ENCODE measurements at regions not wholly inside any gene's neighbourhood (a gene's known extent, or its start where the extent isn't known, plus 50 kb on each side); places are given as distances from the start of the nearest gene placed in this dataset.

- no peaks in the 10 kb centered on the region for H3K9me3 ChIP-seq (ENCODE audit: insufficient read depth, low read depth, low read length)
- no peak overlapping the region for H3K18ac ChIP-seq (ENCODE audit: low read length)
- H3K23ac ChIP-seq (ENCODE audit: low read length), result no peak overlapping the region
- no peak overlapping the region for H3K9ac ChIP-seq (ENCODE audit: low read length)
- H3K79me2 ChIP-seq (ENCODE audit: control insufficient read depth, insufficient read depth, low read length, poor library complexity), result no peaks in the 10 kb centered on the region
- H4K12ac ChIP-seq (ENCODE audit: low read depth, low read length), result no peak overlapping the region
- H2BK12ac ChIP-seq (ENCODE audit: low read length), result no peak overlapping the region
- H3K27ac ChIP-seq (ENCODE audit: low read depth, low read length), result no peak overlapping the region
- WGBS (ENCODE audit: extremely low coverage, insufficient coverage, insufficient read length), result no CpG with 5 or more reads among the region's 4 CpGs
- H3K4me2 ChIP-seq (ENCODE audit: low read length), result no peak overlapping the region
- no peak overlapping the region for H2BK120ac ChIP-seq (ENCODE audit: insufficient read depth, low read length, poor library complexity)
- H2AK5ac ChIP-seq (ENCODE audit: low read length), result no peak overlapping the region
- H3K4ac ChIP-seq (ENCODE audit: low read depth, low read length), result no peak overlapping the region
- H3K4me1 ChIP-seq (ENCODE audit: control insufficient read depth in 1 of 2, insufficient read depth in 2 of 2, low read length in 2 of 2), result peaks cover 0 to 5% of the 10 kb centered on the region in 2 experiments
- no peaks in the 10 kb centered on the region for H3K27me3 ChIP-seq (ENCODE audit: insufficient read depth, low read length)
- no peak overlapping the region for H4K91ac ChIP-seq (ENCODE audit: low read depth, low read length)
- H3K14ac ChIP-seq (ENCODE audit: low read length), result no peak overlapping the region
- no peak overlapping the region for H3K4me3 ChIP-seq (ENCODE audit: low read depth, low read length)
- no peaks in the 10 kb centered on the region for H3K36me3 ChIP-seq (ENCODE audit: control insufficient read depth in 1 of 2, insufficient read depth in 2 of 2, low read length in 2 of 2)
- H2AFZ ChIP-seq (ENCODE audit: insufficient read depth, low read length, poor library complexity), result no peak overlapping the region
- H4K8ac ChIP-seq (ENCODE audit: low read depth, low read length), result no peak overlapping the region
- no peak overlapping the region for H2BK5ac ChIP-seq (ENCODE audit: low read depth, low read length, poor library complexity)
- DNase-seq, result no peak
- no peaks in the 10 kb centered on the region for H3K79me1 ChIP-seq (ENCODE audit: low read length)
Measured at GRCh38 chr14:55973285-55973800, 144.9 kb upstream of the PELI2 start.

- no peaks in the 10 kb centered on the region for H3K36me3 ChIP-seq (ENCODE audit: control insufficient read depth in 1 of 2, insufficient read depth in 2 of 2, low read length in 2 of 2)
- no peak overlapping the region for H3K4ac ChIP-seq (ENCODE audit: low read depth, low read length)
- no peak for DNase-seq
- H4K91ac ChIP-seq (ENCODE audit: low read depth, low read length), result no peak overlapping the region
- no peak overlapping the region for H2BK12ac ChIP-seq (ENCODE audit: low read length)
- no peak overlapping the region for H4K12ac ChIP-seq (ENCODE audit: low read depth, low read length)
- H4K8ac ChIP-seq (ENCODE audit: low read depth, low read length), result no peak overlapping the region
- H3K27ac ChIP-seq (ENCODE audit: low read depth, low read length), result no peak overlapping the region
- no peaks in the 10 kb centered on the region for H3K79me2 ChIP-seq (ENCODE audit: control insufficient read depth, insufficient read depth, low read length, poor library complexity)
- no peaks in the 10 kb centered on the region for H3K27me3 ChIP-seq (ENCODE audit: insufficient read depth, low read length)
- WGBS (ENCODE audit: extremely low coverage, insufficient coverage, insufficient read length), result no CpG with 5 or more reads among the region's 3 CpGs
- H3K4me1 ChIP-seq (ENCODE audit: control insufficient read depth in 1 of 2, insufficient read depth in 2 of 2, low read length in 2 of 2), result peaks cover 0 to 5% of the 10 kb centered on the region in 2 experiments
- H3K23ac ChIP-seq (ENCODE audit: low read length), result no peak overlapping the region
- H3K4me3 ChIP-seq (ENCODE audit: low read depth, low read length), result no peak overlapping the region
- no peak overlapping the region for H3K14ac ChIP-seq (ENCODE audit: low read length)
- H3K4me2 ChIP-seq (ENCODE audit: low read length), result no peak overlapping the region
- no peak overlapping the region for H2AFZ ChIP-seq (ENCODE audit: insufficient read depth, low read length, poor library complexity)
- H3K18ac ChIP-seq (ENCODE audit: low read length), result no peak overlapping the region
- no peak overlapping the region for H2BK120ac ChIP-seq (ENCODE audit: insufficient read depth, low read length, poor library complexity)
- no peaks in the 10 kb centered on the region for H3K79me1 ChIP-seq (ENCODE audit: low read length)
- no peaks in the 10 kb centered on the region for H3K9me3 ChIP-seq (ENCODE audit: insufficient read depth, low read depth, low read length)
- no peak overlapping the region for H3K9ac ChIP-seq (ENCODE audit: low read length)
- H2AK5ac ChIP-seq (ENCODE audit: low read length), result no peak overlapping the region
- H2BK5ac ChIP-seq (ENCODE audit: low read depth, low read length, poor library complexity), result no peak overlapping the region
Measured at GRCh38 chr14:55973911-55974630, 144.1 kb upstream of the PELI2 start.

GRCh38 chr14:55975281-55975910 is 142.8 kb upstream of the PELI2 start:
- Histone ChIP-seq H3K79me2 (ENCODE audit: control insufficient read depth, insufficient read depth, low read length, poor library complexity) (no peaks in the 10 kb centered on the region), H3K4me1 (ENCODE audit: control insufficient read depth in 1 of 2, insufficient read depth in 2 of 2, low read length in 2 of 2) (peaks cover 0 to 5% of the 10 kb centered on the region in 2 experiments), H3K4ac (ENCODE audit: low read depth, low read length) (no peak overlapping the region), H3K9ac (ENCODE audit: low read length) (no peak overlapping the region), H4K12ac (ENCODE audit: low read depth, low read length) (no peak overlapping the region), H2BK5ac (ENCODE audit: low read depth, low read length, poor library complexity) (no peak overlapping the region), H3K9me3 (ENCODE audit: insufficient read depth, low read depth, low read length) (no peaks in the 10 kb centered on the region), H3K79me1 (ENCODE audit: low read length) (no peaks in the 10 kb centered on the region), H2BK120ac (ENCODE audit: insufficient read depth, low read length, poor library complexity) (no peak overlapping the region), H3K27ac (ENCODE audit: low read depth, low read length) (no peak overlapping the region), H2AK5ac (ENCODE audit: low read length) (no peak overlapping the region), H3K18ac (ENCODE audit: low read length) (no peak overlapping the region), H2BK12ac (ENCODE audit: low read length) (no peak overlapping the region), H3K14ac (ENCODE audit: low read length) (no peak overlapping the region), H4K8ac (ENCODE audit: low read depth, low read length) (no peak overlapping the region), H3K4me2 (ENCODE audit: low read length) (no peak overlapping the region), H3K23ac (ENCODE audit: low read length) (no peak overlapping the region), H4K91ac (ENCODE audit: low read depth, low read length) (no peak overlapping the region), H3K27me3 (ENCODE audit: insufficient read depth, low read length) (no peaks in the 10 kb centered on the region), H3K36me3 (ENCODE audit: control insufficient read depth in 1 of 2, insufficient read depth in 2 of 2, low read length in 2 of 2) (no peaks in the 10 kb centered on the region), H2AFZ (ENCODE audit: insufficient read depth, low read length, poor library complexity) (no peak overlapping the region), H3K4me3 (ENCODE audit: low read depth, low read length) (no peak overlapping the region)
- no peak for DNase-seq
- WGBS (ENCODE audit: extremely low coverage, insufficient coverage, insufficient read length), result no CpG with 5 or more reads among the region's 5 CpGs

- no peak overlapping the region for H3K23ac ChIP-seq (ENCODE audit: low read length)
- no peak overlapping the region for H4K12ac ChIP-seq (ENCODE audit: low read depth, low read length)
- no peak for DNase-seq
- no peak overlapping the region for H2AFZ ChIP-seq (ENCODE audit: insufficient read depth, low read length, poor library complexity)
- no peak overlapping the region for H3K4ac ChIP-seq (ENCODE audit: low read depth, low read length)
- H2BK12ac ChIP-seq (ENCODE audit: low read length), result no peak overlapping the region
- WGBS (ENCODE audit: extremely low coverage, insufficient coverage, insufficient read length), result no CpG with 5 or more reads among the region's 5 CpGs
- no peaks in the 10 kb centered on the region for H3K9me3 ChIP-seq (ENCODE audit: insufficient read depth, low read depth, low read length)
- no peak overlapping the region for H2BK120ac ChIP-seq (ENCODE audit: insufficient read depth, low read length, poor library complexity)
- H4K91ac ChIP-seq (ENCODE audit: low read depth, low read length), result no peak overlapping the region
- H2AK5ac ChIP-seq (ENCODE audit: low read length), result no peak overlapping the region
- no peak overlapping the region for H4K8ac ChIP-seq (ENCODE audit: low read depth, low read length)
- peaks cover 0 to 5% of the 10 kb centered on the region in 2 experiments for H3K4me1 ChIP-seq (ENCODE audit: control insufficient read depth in 1 of 2, insufficient read depth in 2 of 2, low read length in 2 of 2)
- H3K18ac ChIP-seq (ENCODE audit: low read length), result no peak overlapping the region
- no peaks in the 10 kb centered on the region for H3K36me3 ChIP-seq (ENCODE audit: control insufficient read depth in 1 of 2, insufficient read depth in 2 of 2, low read length in 2 of 2)
- no peak overlapping the region for H2BK5ac ChIP-seq (ENCODE audit: low read depth, low read length, poor library complexity)
- H3K79me2 ChIP-seq (ENCODE audit: control insufficient read depth, insufficient read depth, low read length, poor library complexity), result no peaks in the 10 kb centered on the region
- H3K79me1 ChIP-seq (ENCODE audit: low read length), result no peaks in the 10 kb centered on the region
- H3K27me3 ChIP-seq (ENCODE audit: insufficient read depth, low read length), result no peaks in the 10 kb centered on the region
- H3K9ac ChIP-seq (ENCODE audit: low read length), result no peak overlapping the region
- H3K4me2 ChIP-seq (ENCODE audit: low read length), result no peak overlapping the region
- H3K4me3 ChIP-seq (ENCODE audit: low read depth, low read length), result no peak overlapping the region
- H3K14ac ChIP-seq (ENCODE audit: low read length), result no peak overlapping the region
- no peak overlapping the region for H3K27ac ChIP-seq (ENCODE audit: low read depth, low read length)
Measured at GRCh38 chr14:55976219-55976618, 142.0 kb upstream of the PELI2 start.

All from trophoblast cell (in vitro differentiated cells and primary cell).